ENCODE measurements at regions not wholly inside any gene's neighbourhood (a gene's known extent, or its start where the extent isn't known, plus 50 kb on each side); places are given as distances from the start of the nearest gene placed in this dataset.

GRCh38 chr11:110897035-110897434 lies 184.8 kb upstream of the ARHGAP20 start:
- H3K4me3 ChIP-seq (replicated peaks in 1 of 2; ENCODE audit: low read depth in 1 of 2, low read length in 2 of 2): no peak overlapping the region
- no peaks in the 10 kb centered on the region for H3K4me1 ChIP-seq (ENCODE audit: control insufficient read depth in 1 of 2, insufficient read depth in 2 of 2, low read length in 2 of 2)
- intact Hi-C loops (cut with micrococcal nuclease): no loop called here
- ATAC-seq (no peak), DNase-seq (ENCODE audit: low read depth, low spot score) (no peak)
- CTCF ChIA-PET: no interaction called here
- no TSS peak for BruUV-seq (replicated peaks)
- H3K4me2 ChIP-seq (ENCODE audit: low read length): no peak overlapping the region
- TF ChIP-seq EGR1 (IDR thresholded peaks at IDR 0.05; ENCODE audit: low read depth) (no peak), TCF7L2 (IDR thresholded peaks at IDR 0.05; ENCODE audit: borderline replicate concordance, extremely low read depth, insufficient read depth, insufficient read length) (no peak), EZH2phosphoT487 (IDR thresholded peaks at IDR 0.05; ENCODE audit: borderline replicate concordance) (no peak), POLR2AphosphoS5 (IDR thresholded peaks at IDR 0.05; ENCODE audit: low read depth, low read length) (no peak), YY1 (IDR thresholded peaks at IDR 0.05; ENCODE audit: extremely low read depth, insufficient replicate concordance, low read depth, low read length) (no peak), REST (IDR thresholded peaks at IDR 0.05; ENCODE audit: low read depth) (no peak), ZFX (IDR thresholded peaks at IDR 0.05) (no peak), SIN3A (IDR thresholded peaks at IDR 0.05; ENCODE audit: low read depth) (no peak), FOSL1 (IDR thresholded peaks at IDR 0.05; ENCODE audit: low read depth) (no peak), EZH2 (IDR thresholded peaks at IDR 0.05) (no peak), ZBTB33 (IDR thresholded peaks at IDR 0.05; ENCODE audit: extremely low read depth, insufficient replicate concordance, low read length) (no peak), SRF (IDR thresholded peaks at IDR 0.05; ENCODE audit: low read depth) (no peak), ZNF274 (IDR thresholded peaks at IDR 0.05; ENCODE audit: low read depth, low read length) (no peak)
- no peak overlapping the region for H3K9ac ChIP-seq (ENCODE audit: low read length)
- no peaks in the 10 kb centered on the region for H3K36me3 ChIP-seq (ENCODE audit: control insufficient read depth in 1 of 2, insufficient read depth in 2 of 2, low read length in 2 of 2)
- RAD21 ChIA-PET (ENCODE audit: low non-redundant PET in 1 of 2, low total read pairs in 2 of 2, uncharacterized antibody in 2 of 2, unreplicated experiment in 2 of 2): no interaction called here
- H3K27ac ChIP-seq (ENCODE audit: low read depth, low read length): no peak overlapping the region
- H3K27me3 ChIP-seq (ENCODE audit: insufficient read depth, low read length): 0 out of 2 replicates have a peak, but pooled peaks cover 4% of the 10 kb centered on the region
- no peaks in the 10 kb centered on the region for H4K20me1 ChIP-seq (ENCODE audit: insufficient read depth)
- H2AFZ ChIP-seq (ENCODE audit: low read depth, low read length, poor library complexity, severe bottlenecking): no peak overlapping the region
- POLR2A ChIA-PET: no interaction called here
- H3K9me3 ChIP-seq (ENCODE audit: control insufficient read depth in 1 of 2, insufficient read depth in 1 of 2, low read depth in 1 of 2, low read length in 2 of 2): no peaks in the 10 kb centered on the region
- no peaks in the 10 kb centered on the region for H3K9me2 ChIP-seq (ENCODE audit: insufficient read depth)
- no peaks in the 10 kb centered on the region for H3K79me2 ChIP-seq (ENCODE audit: insufficient read depth, low read length)
